ENCODE measurements at regions not wholly inside any gene's neighbourhood (a gene's known extent, or its start where the extent isn't known, plus 50 kb on each side); places are given as distances from the start of the nearest gene placed in this dataset.

DNA sequence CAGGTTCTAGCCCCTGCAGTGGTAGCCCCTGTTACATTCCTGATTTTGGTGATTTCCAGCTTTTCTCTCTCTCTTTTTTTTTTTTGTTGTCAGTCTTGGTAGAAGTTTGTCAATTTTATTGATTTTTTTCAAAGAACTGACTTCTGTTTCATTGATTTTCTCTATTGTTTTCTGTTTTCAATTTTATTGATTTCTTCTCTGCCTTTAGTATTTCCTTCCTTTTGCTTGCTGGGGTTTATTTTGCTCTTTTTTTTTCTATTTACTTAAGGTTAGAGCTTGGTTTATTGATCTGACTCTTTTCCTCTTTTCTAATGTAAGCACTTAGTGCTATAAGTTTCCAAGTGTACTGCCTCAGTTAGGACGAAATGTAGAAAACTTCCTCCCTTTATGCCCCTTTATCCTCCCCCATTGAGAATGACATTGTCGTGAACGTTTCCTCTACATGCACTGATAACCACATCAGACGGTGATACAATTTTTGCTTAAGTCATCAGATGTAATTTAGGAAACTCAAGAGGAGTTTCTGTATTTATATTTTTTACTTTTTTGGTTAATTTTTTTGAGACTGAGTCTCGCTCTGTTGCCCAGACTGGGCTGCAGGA, 81.1 kb upstream of the HS6ST1 start:
- no peak overlapping the region for H3K4me2 ChIP-seq (ENCODE audit: low read depth, low read length, poor library complexity, severe bottlenecking)
- H3K9me3 ChIP-seq (ENCODE audit: insufficient read depth, low read length), result no peaks in the 10 kb centered on the region
- H4K20me1 ChIP-seq (ENCODE audit: low read depth, low read length), result no peaks in the 10 kb centered on the region
- no peak overlapping the region for H3K27ac ChIP-seq (ENCODE audit: low read depth, low read length)
- H3K4me3 ChIP-seq (ENCODE audit: insufficient read depth, low read length, poor library complexity, severe bottlenecking), result no peak overlapping the region
- H3K27me3 ChIP-seq (ENCODE audit: low read length), result no peaks in the 10 kb centered on the region
- H3K36me3 ChIP-seq (ENCODE audit: low read length), result no peaks in the 10 kb centered on the region
- no peaks in the 10 kb centered on the region for H3K9me2 ChIP-seq (replicated peaks; ENCODE audit: insufficient read depth, low read length)
- H3K9ac ChIP-seq (ENCODE audit: low read length), result no peak overlapping the region
- H3K79me2 ChIP-seq (ENCODE audit: insufficient read depth, low read length), result no peaks in the 10 kb centered on the region
- no peak overlapping the region for H2AFZ ChIP-seq (ENCODE audit: low read depth, low read length, severe bottlenecking)
- TF ChIP-seq, protein P1, sequence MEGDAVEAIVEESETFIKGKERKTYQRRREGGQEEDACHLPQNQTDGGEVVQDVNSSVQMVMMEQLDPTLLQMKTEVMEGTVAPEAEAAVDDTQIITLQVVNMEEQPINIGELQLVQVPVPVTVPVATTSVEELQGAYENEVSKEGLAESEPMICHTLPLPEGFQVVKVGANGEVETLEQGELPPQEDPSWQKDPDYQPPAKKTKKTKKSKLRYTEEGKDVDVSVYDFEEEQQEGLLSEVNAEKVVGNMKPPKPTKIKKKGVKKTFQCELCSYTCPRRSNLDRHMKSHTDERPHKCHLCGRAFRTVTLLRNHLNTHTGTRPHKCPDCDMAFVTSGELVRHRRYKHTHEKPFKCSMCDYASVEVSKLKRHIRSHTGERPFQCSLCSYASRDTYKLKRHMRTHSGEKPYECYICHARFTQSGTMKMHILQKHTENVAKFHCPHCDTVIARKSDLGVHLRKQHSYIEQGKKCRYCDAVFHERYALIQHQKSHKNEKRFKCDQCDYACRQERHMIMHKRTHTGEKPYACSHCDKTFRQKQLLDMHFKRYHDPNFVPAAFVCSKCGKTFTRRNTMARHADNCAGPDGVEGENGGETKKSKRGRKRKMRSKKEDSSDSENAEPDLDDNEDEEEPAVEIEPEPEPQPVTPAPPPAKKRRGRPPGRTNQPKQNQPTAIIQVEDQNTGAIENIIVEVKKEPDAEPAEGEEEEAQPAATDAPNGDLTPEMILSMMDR (IDR thresholded peaks at IDR 0.05; ENCODE audit: insufficient read depth, low read length, poor library complexity, severe bottlenecking), result no peak
- TF ChIP-seq EZH2phosphoT487 (conservative IDR thresholded peaks at IDR 0.05; ENCODE audit: low read length), result no peak
- H3F3A ChIP-seq (ENCODE audit: insufficient read depth), result no peaks in the 10 kb centered on the region

DNA sequence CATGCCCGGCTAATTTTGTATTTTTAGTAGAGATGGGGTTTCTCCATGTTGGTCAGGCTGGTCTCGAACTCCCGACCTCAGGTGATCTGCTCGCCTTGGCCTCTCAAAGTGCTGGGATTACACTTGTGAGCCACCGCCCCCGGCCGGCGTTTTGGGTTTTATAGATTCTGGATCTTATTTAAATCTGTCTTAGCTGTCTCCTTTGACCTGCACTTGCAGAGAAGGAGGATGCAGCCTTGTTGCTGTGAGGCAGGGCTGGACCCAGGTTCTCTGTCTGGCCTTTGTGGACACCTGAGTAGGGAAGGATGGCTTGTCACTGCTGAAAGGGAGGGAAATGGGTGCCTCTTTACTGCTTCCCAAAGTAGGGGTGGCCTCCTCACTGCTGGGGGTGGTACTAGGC, 83.0 kb upstream of the HS6ST1 start:
- TF ChIP-seq, protein P1 (IDR thresholded peaks at IDR 0.05; ENCODE audit: insufficient read depth, low read length, poor library complexity, severe bottlenecking), result no peak
- TF ChIP-seq EZH2phosphoT487 (conservative IDR thresholded peaks at IDR 0.05; ENCODE audit: low read length), result no peak
- no peaks in the 10 kb centered on the region for H3K9me3 ChIP-seq (ENCODE audit: insufficient read depth, low read length)

DNA sequence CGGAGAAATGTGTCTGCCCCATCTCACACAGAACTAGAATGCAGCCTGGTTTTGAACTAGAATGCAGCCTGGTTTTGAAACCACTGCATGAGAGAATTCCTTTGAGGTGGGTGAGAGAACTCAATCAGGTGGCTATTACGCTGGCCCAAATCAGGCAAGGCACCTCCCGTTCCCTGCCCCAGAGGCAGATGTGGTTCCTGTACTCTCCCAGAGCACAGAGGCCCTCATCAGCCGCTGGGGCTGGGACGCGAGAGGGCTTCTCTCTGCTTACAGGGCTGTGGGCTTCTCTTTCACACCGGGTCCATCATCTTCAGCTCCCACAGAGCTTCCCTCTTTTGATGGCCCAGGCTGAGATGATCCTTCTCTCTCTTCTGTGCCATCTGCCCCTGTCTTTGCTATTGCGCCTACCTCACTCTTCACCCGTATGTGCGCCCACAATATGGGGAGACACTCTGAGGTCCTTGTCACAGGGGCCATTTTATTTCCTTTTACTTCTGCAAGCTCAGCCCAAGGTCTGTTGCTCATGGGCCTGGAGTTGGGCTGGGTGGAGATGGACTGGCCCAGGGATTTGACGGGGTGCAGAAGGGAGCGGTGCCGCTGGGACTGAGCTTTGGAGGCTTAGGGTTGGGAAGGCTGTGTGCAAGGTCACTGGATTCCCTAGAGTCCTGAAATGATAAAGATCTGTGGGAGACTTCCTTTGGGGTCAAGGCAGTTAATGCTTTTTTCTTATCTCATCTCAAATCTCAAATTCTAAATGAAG, 84.4 kb upstream of the HS6ST1 start:
- Histone ChIP-seq H3K79me2 (ENCODE audit: insufficient read depth, low read length) (no peaks in the 10 kb centered on the region), H2AFZ (ENCODE audit: low read depth, low read length, severe bottlenecking) (no peak overlapping the region), H3K27me3 (ENCODE audit: low read length) (no peaks in the 10 kb centered on the region), H3F3A (ENCODE audit: insufficient read depth) (no peaks in the 10 kb centered on the region), H3K9me3 (ENCODE audit: insufficient read depth, low read length) (no peaks in the 10 kb centered on the region), H3K4me3 (ENCODE audit: insufficient read depth, low read length, poor library complexity, severe bottlenecking) (no peak overlapping the region), H3K4me2 (ENCODE audit: low read depth, low read length, poor library complexity, severe bottlenecking) (no peak overlapping the region), H4K20me1 (ENCODE audit: low read depth, low read length) (no peaks in the 10 kb centered on the region), H3K9me2 (replicated peaks; ENCODE audit: insufficient read depth, low read length) (no peaks in the 10 kb centered on the region), H3K9ac (ENCODE audit: low read length) (no peak overlapping the region), H3K27ac (ENCODE audit: low read depth, low read length) (no peak overlapping the region), H3K36me3 (ENCODE audit: low read length) (no peaks in the 10 kb centered on the region)
- no peak for TF ChIP-seq EZH2phosphoT487 (conservative IDR thresholded peaks at IDR 0.05; ENCODE audit: low read length)
- TF ChIP-seq, protein P1 (IDR thresholded peaks at IDR 0.05; ENCODE audit: insufficient read depth, low read length, poor library complexity, severe bottlenecking), result no peak

More for the DNA sequence above, 83.0 kb upstream of the HS6ST1 start:
- no peaks in the 10 kb centered on the region for H3K27me3 ChIP-seq (ENCODE audit: low read length)
- no peaks in the 10 kb centered on the region for H3K36me3 ChIP-seq (ENCODE audit: low read length)
- no peaks in the 10 kb centered on the region for H3K9me2 ChIP-seq (replicated peaks; ENCODE audit: insufficient read depth, low read length)
- no peak overlapping the region for H3K9ac ChIP-seq (ENCODE audit: low read length)
- H3F3A ChIP-seq (ENCODE audit: insufficient read depth), result no peaks in the 10 kb centered on the region
- H2AFZ ChIP-seq (ENCODE audit: low read depth, low read length, severe bottlenecking), result no peak overlapping the region
- no peaks in the 10 kb centered on the region for H3K79me2 ChIP-seq (ENCODE audit: insufficient read depth, low read length)
- H3K27ac ChIP-seq (ENCODE audit: low read depth, low read length), result no peak overlapping the region
- no peak overlapping the region for H3K4me2 ChIP-seq (ENCODE audit: low read depth, low read length, poor library complexity, severe bottlenecking)
- H3K4me3 ChIP-seq (ENCODE audit: insufficient read depth, low read length, poor library complexity, severe bottlenecking), result no peak overlapping the region
- H4K20me1 ChIP-seq (ENCODE audit: low read depth, low read length), result no peaks in the 10 kb centered on the region
